ENCODE measurements at regions not wholly inside any gene's neighbourhood (a gene's known extent, or its start where the extent isn't known, plus 50 kb on each side); places are given as distances from the start of the nearest gene placed in this dataset.

DNA sequence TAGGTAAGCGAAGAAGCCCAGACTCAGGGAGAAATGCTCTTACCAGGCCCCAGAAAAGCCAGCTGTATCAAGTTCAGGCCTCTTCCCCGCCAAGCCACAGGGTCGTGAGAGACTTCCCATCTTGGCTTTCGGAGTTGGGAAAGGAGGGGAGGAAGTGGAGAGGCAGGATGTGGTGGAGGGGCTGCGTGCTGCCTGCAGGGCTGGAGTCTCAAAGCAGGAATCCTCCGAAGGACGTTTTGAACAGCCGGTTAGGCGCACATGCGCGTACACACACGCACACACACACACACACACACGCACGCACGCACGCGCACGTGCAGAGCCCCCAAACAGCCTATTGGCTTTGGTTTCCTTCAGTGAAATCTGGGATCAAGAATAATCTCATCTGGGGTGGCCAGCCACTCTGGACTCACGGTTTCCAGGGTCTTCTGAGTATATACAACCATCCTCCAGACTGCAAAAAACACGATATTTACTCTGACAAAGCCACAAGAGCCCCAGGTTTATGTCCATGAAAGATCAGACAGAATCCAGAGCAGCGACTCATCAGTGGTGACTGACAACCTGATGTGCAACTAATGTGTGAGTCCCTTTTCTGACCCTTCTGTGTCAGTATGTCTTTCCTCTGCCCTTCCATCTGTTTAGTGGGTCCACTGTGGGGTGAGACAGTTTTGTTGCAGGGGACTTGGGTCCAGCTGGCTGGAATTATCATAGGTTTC, 115.0 kb upstream of the ZNF438 start:
- DNase-seq (ENCODE audit: low read depth), result no peak

DNA sequence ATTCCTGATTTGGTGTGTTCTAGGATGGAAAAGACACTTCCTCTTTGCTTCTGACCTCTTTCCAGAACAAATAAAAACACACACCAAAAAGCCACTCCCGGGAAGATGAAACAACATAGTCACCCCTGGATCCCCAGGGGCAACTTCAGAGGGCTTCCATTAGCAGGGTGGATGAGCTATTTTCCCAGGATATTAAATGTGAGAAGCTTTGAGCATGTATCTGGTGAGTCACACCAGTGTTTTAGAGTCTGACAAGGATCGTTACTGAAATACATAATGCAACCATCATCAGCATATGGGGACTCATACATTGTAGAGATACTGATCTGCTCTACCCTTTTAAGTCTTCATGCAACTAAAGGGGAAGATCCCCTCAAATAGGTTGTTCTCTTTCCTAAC, 115.5 kb upstream of the ZNF438 start:
- no peak for DNase-seq (ENCODE audit: low read depth)

DNA sequence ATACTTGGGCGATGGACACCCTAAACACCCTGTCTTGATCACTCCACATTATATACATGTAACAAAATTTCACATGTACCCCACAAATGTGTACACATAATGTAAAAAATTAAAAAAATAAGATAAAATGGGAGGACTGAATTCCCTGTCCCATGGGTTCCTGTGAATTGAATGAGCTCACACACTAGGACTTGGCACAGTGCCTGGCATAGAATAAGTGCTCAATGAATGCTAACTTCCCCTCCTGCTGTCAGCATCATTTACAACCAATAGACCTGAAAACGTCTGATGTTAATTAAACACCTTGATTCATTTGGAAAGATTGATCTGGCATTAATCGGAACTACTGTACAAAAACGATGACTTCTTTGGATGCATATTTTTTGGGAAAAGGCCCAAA, 117.3 kb upstream of the ZNF438 start:
- no peak for DNase-seq (ENCODE audit: low read depth)

DNA sequence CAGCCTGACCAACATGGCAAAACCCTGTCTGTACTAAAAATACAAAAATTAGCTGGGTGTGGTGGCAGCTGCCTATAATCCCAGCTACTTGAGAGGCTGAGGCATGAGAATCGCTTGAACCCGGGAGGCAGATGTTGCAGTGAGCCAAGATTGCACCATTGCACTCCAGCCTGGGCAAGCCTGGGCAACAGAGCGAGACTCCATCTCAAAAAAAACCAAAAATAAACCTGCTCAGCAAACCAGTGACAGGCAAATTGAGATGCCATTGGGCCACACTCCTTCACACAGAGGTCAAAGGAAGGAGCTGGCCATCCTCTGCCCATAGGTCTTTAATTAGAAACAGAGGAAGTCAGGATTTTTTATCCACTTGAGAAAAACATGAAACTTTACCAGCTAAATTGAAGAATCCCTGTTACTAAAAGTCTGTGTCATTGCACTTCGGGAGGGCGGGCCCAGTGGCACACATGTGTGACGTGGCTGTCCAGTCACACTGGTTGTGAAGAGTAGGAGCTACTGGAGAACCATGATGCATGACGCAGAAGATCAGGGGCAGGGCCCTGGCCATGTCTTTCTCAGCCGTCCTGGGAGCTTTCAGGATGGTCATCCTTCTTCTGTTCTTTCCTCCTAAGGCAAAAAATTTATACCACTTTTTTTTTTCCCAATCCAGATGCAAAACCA, 118.3 kb upstream of the ZNF438 start:
- DNase-seq (ENCODE audit: low read depth), result no peak

DNA sequence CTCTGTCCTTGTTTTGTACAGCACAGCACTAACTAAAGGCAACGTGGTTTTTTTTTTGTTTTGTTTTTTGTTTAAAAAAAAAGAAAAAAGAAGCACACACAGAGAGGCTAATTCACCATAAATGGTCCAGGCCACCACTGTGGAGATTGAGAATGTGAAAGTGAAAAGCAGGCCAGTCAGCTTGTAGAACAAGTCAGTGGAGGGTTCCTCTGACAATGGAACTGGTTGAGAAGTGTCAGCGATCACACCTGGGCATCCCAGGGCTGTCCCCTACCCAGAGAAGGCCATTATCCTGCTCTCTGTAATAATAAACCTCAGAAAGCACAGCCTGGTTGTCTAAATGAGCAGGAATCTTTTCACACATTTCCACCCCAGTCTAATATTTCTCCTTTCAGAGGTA, 119.6 kb upstream of the ZNF438 start:
- no peak for DNase-seq (ENCODE audit: low read depth)

DNA sequence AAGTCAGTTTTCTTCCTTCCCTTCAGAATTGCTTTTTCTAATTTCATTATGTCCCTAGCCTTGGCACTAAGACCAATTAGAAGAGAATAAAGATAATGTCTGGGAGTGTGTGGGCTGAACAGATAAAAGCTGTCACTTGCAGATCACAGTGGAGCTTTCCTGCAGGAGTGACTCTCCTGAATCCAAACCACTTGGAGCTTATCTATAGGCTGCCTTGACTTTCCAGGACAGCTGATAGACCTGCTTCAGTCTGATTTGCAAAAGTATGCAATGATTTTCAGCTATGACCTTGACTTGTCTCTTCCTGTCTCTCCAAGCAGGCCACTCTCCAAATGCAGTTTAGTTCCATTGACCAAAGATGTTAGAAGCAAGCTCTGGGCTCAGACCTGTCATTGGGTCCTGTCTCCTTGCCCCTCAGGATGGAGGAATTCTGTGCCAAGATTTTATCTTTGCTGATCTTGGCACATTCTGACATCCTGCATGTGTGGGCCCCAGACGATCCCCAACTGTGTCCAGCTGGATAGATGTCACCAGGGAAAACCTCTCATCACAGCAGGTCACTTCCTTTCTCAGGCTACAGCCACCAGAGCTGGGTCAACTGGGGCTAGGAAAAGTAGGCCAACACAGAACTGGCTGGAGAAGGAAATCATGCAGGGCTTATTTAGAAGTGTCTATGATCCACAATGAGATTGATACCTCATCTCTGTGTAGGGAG, 120.9 kb upstream of the ZNF438 start:
- no peak for DNase-seq (ENCODE audit: low read depth)

DNA sequence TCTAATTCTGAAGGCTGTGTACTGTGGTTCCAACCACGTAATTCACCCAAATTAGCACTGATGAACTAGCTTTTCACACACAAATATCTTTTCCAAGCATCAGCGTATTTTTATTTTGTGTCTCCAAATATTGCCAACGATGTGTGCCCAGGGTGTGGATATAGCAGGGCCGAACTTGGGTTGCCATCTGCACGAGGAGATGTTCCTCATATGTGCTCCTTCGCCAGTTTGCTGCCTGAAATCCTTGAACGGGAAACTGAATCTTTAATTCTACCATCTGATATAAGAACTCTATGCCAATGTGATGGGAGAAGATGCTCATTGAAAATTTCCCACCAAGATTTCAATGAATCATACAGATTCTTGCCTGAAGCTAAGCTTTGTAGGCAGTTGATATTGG, 121.5 kb upstream of the ZNF438 start:
- no peak for DNase-seq (ENCODE audit: low read depth)

DNA sequence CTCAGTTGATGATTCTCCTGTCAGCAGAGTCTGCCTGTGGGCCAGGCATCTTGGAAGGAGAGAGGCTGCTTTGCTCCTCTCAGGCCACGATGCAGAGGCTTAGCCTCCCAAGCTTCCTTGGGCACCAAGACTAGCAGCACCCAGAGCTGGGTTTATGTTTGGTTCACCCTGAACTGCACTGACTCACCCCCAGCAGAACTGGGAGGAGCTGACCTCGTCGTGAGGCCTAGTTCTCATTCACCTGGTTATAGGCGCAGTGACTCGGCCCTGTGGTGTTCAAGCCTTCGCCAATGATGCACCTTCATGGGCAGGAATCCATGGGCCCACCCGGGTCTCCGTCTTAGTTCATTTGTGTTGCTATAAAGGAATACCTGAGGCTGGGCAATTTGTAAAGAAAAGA, 122.0 kb upstream of the ZNF438 start:
- no peak for DNase-seq (ENCODE audit: low read depth)

DNA sequence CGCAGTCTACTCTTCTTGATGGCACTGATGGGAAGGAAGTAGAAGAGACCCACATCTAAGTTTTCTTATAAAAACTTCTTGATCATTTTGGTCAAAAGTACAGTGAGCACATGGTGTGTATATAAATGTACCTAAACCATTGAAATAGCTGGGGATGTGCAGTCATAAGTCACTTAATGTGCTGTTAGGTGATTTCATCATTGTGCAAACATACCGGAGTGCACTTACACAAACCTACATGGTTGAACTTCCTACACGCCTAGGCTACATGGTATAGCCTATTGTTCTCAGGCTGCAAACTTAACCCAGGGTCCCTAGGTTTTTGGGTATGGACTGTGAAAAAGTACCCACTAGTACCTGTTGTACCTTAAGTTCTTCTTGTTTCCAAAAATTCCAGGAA, 123.3 kb upstream of the ZNF438 start:
- DNase-seq (ENCODE audit: low read depth), result no peak

DNA sequence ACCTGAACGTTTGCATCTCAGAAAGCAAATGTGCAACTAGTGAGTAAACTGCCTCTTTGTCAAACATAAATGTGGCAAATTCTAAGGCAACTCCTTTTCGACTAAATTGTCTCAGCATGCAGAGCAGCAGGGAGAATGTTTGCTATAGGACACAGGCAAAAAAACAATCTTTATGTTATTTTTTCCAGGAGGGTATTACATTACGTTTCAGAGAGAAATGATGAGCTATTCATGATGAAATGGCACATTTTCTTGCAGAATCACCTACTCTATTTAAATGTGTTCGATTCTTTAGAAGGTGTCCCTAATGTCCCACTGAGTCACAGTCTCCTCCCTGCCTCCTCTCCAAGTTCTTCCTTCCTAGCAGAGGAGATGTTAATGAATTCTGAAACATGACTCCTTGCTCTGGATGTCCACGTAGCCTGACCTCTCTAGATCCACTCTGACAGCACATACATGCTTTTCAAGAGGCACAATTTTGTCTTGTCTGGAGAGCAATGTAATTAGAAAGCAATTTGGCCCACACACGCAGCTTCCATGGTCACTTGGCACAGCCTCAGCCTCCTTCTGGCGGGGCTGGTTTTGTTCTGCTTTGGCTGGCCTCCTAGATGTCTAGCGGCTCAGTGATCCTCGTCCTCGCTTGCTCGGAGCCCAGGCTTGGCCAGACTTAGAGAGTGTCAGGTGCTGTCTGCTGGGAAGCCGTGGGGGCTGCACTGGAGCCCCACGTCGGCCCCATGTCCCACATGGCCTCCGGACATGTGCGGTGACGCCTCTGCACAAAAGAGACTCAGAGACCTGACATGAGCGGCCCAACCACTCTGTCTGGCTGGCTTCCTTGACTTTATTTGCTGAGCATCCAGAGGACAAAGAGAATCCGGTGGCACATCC, 125.7 kb upstream of the ZNF438 start:
- no peak for DNase-seq (ENCODE audit: low read depth)

DNA sequence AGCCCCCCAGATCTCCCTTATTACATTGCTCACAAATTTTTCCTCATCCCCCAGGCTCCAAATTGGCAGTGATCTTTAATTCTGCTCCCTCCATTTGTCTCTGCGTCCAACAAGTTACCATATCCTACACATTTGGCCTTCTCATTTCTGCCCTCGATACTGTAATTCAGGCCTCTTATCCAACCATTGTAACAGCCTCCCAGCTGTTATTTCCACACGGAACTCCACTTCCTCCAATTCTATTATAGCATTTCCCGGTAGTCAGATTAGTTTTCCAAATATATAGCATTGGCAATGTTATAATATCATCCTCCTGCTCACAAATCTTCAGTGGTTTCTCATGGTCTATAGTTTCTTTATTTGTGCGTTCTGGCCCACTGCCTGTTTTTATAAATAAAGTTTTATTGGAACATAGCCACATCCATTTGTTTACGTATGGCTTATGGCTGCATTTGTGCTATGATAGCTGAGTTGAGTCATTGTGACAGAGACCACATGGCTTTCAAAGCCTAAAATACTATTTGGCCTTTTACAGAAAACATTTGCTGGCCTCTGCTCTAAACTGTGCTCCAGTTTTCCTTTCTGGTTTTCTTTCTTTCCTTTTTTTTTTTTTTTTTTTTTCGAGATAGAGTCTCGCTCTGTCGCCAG, 126.5 kb upstream of the ZNF438 start:
- no peak for DNase-seq (ENCODE audit: low read depth)

DNA sequence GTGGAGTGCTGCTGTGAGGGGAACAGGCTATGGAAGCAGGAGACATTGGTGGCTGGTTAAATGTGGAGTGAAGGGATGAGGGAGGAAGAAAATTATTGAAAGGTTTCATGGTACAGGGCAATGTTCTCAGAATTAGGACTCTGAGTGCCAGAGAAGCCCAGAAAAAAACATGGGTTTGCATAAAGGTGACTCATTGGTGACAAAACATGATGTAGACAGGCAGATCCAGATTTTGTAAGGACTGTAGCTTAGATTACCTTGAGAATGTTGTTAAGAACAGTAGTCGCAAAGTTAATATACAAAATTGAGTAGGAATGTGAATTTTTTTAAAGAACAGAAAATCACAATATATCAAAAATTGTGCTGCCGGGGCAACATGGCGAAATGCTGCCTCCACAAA, 134.9 kb upstream of the ZNF438 start:
- DNase-seq (ENCODE audit: low read depth), result no peak

DNA sequence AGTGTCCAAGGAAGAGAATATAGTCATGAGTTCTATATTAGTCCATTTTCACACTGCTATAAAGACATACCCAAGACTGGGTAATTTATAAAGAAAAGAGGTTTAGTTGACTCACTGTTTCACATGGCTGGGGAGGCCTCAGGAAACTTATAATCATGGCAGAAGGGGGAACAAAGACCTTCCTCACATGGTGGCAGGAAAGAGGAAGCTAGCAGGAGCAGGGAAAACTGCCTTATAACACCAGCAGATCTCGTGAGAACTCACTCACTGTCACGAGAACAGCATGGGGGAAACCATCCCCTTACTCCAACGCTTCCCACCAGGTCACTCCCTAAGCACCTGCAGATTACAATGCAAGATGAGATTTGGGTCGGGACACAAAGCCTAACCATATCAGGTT, 139.0 kb upstream of the ZNF438 start:
- no peak for DNase-seq (ENCODE audit: low read depth)

DNA sequence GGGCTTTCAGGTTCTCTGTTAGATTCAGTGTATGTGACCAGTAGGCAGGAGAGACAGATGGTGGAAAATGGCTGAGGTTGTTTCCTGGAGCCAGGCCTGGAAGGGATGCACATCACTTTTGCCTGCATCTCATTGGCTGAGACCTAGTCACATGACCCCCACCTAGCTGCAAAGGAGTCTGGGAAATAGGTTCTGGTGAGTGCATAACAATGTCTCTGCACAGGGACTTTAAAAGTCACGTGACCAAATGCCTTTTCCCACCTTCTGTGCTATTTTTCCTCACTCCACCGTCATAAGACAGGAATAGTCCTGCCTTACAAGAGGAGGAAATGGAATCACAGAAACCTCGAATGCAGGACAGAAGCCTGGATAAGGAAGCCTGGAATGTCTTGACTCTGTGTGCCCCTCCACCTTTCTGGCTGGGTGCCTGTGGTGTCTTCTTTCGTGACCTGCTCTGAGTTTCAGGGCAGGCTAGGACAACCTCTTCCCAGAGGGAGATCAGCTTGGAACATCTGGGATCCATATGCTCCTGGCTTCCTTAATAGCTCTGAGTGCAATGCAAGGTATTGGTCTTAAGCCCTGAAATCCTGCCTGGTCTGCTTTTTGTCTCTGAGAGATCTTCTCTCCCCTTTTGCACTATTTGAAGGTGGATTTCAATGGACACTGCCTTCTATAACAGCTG, 139.9 kb upstream of the ZNF438 start:
- no peak for DNase-seq (ENCODE audit: low read depth)

DNA sequence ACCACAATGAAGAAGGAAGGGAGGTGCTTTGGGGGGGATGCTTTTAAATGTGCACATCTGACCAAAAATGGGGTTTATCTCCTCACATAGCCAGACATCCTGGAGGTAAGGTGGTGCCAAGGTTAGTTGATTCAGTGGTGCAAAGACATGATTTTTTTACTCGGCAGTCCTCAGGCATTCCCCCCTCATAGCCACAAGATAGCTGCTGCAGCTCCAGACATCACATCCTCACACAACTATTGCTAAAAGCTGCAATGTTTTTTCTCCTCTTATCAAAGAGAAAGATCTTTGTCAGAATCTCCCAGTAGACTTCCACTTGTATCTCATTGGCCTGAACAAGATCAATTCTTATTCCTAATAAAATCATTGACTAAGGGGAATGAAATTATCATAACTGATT, 141.3 kb upstream of the ZNF438 start:
- DNase-seq (ENCODE audit: low read depth), result no peak

DNA sequence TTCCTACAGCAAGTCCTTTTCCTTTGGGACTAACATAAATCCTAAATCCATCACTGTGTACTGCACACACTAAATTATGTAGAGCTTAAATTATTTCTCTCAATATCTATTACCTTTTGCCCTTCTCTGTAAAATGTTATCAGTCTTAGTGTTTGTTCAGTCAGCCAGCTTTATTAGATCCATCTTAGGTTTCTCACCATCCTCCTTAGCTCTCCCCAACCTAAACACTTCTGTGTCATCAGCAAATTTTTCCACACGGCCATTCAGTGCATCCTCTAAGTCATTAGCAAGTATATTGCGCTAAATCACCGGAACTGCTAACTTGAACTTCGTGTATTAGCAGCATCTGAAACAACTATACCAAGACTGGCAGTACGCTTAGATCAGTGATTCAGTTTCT, 142.1 kb upstream of the ZNF438 start:
- no peak for DNase-seq (ENCODE audit: low read depth)

DNA sequence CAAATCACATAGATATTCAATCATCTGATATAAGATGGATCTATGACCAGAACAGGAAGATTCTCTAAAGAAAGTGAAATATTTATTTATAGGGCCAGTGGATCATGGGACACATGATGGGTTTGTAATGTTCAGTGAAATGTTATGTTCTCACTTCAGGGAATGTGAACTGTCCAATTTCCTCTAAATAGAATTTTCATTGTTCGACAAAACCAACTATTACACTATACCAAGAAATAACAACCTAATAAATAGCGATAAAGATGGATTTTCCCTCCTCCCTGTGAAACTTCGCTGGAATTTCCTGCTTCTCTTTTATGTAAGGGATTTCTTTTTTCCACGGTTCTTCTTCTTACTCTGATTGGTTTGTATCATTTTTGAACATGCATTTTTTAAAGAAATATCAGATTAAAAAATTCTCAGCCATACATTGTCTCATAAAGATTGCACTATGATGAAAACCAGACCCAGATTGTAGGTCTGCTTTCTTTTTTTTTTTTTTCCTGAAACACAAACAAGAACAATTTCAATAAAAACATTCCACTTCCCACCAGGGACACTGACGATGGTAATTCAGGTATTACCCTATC, 139.8 kb upstream of the ZEB1 start:
- DNase-seq (ENCODE audit: low read depth), result no peak

DNA sequence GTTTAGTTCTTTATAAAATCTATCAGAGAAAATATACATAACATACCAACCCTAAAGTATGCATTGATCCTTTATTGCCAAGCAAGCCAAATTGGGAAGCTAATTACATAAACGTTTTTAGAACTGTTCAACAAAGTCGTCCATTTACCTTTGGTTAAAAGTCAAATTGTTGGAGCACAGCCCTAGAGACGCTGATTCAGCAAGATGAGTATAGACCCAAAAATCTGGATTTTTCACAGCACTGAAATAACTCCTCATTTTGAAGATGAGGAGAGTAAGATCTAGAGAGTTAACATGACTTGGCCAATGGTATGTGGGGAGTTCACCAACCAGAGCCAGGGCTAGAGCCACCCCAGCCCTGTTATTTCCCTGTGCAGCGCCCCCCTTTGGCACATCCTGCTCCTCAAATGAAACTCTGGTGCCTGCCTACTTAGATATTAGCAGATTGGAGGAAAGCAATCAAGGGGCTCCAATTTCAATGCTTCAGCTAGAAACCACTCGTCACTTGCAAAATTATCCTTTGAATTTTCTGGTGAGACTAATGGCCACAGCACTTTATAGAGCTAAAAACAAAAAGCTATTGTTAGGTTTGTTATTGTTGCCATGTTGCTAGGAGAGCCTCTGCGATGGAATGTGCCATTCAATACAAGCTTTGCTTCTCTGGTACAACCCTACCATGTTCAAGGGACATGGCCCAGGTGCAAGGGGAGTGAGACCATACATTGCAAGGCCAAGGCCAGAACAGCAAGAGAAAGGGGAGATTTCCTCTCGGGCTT, 132.6 kb upstream of the ZEB1 start:
- no peak for DNase-seq (ENCODE audit: low read depth)

DNA sequence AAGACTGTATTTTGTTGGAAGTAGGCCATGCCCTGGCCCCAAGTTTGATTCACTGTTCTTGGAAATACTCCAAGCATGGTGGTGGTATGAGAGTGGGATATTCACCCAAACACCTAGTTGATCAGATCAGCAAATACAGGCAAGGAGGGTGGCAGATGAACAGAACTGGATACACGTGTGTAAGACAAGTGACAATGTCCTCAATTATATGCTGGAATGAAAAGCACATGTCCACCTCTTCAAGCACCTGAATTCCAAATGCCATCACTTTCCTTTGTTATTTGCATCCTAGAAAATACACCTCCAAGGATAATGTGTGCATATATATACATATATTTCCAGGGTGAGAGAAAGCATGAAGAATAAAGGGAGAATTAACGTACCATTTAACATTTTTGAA, 131.8 kb upstream of the ZEB1 start:
- DNase-seq (ENCODE audit: low read depth), result no peak

DNA sequence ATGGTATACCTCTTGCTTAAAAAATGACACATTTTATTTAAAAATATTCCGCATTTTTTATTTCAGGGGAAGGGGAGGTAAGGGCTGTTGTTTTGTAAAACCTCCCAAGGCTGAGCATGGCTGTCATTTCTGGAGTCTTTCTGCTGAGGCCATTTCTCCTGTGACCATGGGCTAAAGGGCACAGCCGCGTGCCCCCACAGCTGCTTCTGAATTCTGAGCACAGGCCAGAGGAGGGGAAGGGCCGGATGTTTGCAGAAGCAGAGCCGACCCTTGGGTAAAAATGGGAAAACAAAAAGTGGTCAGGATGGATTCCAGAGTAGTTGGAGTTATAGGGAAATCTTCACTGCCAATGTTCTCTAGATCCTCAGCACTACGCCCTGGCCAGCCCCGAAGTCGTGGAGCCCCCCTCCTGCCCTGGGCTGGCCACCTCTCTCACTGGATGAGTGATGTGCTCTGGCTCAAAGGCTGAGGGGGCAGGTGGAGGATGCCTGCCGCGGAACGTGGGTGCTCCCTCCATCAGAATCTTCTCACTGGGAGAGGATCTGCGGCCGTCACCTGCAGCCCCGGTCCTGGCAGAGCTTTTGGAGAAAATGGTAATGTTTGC, 131.3 kb upstream of the ZEB1 start:
- DNase-seq (ENCODE audit: low read depth), result no peak

Data from activated T-cell treated with anti-CD3 and anti-CD28 coated beads for 1 hour (primary cell).